GM12865 (cell line): ENCODE measurements at regions not wholly inside any gene's neighbourhood (a gene's known extent, or its start where the extent isn't known, plus 50 kb on each side); places are given as distances from the start of the nearest gene placed in this dataset.

Experiments used
- DNase-seq: peaks from one replicate; pipeline ENCODE4 v3.0.0; 2010; ENCODE audit warnings: low read depth
- H3K4me3 ChIP-seq: 2 replicates; pipeline ENCODE4 v1.5.1; 2011; ENCODE audit warnings: mild to moderate bottlenecking, low read depth, low read length, control low read depth
- TF ChIP-seq, protein P1 (sequence below): IDR thresholded peaks from 2 replicates; pipeline ENCODE4 v1.5.1; 2011; ENCODE audit warnings: low read length, control low read depth, low read depth, inconsistent platforms; ENCODE audit not compliant: insufficient read depth; ENCODE audit errors: missing control alignments

DNA sequence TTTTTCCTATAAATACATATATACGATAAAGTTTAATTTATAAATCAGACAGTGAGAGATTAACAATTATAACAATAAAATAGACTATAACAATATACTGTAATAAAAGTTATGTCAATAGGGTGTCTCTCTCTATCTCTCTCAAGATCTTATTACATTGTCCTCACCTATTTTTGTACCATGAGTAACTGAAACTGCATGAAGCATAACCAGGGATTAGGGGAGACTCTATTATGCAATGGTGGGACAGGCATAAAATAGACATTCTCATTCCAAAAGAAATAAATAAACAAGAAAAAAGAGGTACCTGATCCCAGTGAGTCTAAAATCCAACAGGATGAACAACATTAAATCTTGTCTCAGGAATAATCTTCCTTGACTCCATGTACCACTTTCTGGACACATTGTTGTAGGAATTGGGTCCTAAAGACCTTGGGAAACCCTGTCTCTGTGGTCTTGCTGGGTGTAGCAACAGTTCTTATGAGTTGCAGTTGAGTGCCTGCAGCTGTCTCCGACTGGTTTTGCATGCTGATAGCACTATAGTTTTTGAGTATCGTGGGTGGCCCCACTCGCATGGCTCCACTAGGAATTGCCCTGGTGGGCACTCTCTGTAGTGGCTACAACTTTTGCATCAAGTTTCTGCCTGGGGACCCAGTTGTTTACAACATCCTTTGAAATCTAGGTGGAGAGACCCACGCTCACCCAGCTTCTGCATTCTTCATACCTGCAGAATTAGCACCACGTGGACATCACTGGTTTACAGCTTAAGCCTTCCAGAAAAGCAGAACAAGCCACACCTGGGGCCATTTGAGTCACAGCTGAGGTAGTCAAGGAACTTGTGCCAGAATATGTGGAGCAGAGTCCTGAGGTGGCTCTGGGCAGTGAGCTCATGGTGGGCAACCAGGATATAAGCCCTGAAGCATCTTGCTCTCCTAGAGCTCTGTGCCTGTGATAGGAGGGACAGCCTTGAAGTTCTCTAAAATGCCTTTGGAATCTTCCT lies 204.7 kb downstream of the KITLG start:
- DNase-seq, result no peak
- TF ChIP-seq, protein P1, sequence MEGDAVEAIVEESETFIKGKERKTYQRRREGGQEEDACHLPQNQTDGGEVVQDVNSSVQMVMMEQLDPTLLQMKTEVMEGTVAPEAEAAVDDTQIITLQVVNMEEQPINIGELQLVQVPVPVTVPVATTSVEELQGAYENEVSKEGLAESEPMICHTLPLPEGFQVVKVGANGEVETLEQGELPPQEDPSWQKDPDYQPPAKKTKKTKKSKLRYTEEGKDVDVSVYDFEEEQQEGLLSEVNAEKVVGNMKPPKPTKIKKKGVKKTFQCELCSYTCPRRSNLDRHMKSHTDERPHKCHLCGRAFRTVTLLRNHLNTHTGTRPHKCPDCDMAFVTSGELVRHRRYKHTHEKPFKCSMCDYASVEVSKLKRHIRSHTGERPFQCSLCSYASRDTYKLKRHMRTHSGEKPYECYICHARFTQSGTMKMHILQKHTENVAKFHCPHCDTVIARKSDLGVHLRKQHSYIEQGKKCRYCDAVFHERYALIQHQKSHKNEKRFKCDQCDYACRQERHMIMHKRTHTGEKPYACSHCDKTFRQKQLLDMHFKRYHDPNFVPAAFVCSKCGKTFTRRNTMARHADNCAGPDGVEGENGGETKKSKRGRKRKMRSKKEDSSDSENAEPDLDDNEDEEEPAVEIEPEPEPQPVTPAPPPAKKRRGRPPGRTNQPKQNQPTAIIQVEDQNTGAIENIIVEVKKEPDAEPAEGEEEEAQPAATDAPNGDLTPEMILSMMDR, result no peak
- no peak overlapping the region for H3K4me3 ChIP-seq

DNA sequence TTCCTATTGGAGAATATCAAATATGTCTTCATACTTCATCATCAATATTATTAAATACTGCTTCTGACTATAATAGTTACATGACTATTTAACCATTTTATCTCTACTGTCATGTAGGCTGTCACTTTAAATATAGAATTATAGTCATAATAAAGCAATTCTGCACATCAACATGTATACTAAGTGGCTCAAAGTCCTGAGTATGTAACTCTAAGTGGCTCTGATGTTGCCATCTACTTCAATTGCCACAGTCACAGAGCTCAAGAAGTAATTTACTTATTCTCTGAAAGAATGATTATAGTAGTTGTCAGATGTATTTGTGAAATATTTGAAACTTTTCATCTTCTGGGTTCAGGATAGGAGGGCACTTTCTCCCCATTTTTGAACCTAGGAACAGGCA lies 202.3 kb downstream of the KITLG start:
- TF ChIP-seq, protein P1, result no peak
- no peak for DNase-seq
- no peak overlapping the region for H3K4me3 ChIP-seq

DNA sequence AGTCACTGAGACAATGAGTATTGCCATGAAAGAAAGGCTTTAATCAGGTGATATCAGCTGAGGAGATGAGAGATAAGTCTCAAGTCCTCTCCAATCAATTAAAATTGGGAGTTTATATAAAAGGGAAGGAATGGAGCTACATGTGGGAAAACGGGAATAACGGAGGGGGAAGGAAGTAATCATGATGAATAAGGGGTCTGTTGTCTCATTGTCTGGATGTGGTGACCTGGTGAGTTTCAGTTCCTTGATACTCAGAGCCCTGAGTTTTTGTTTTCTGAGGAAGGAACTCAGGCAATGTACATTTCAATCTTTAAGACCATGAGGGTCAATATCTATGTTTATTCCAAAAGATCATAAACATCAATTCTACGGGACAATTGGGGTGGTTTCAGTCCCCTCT lies 198.8 kb downstream of the KITLG start:
- DNase-seq, result no peak
- no peak overlapping the region for H3K4me3 ChIP-seq
- TF ChIP-seq, protein P1, result no peak

DNA sequence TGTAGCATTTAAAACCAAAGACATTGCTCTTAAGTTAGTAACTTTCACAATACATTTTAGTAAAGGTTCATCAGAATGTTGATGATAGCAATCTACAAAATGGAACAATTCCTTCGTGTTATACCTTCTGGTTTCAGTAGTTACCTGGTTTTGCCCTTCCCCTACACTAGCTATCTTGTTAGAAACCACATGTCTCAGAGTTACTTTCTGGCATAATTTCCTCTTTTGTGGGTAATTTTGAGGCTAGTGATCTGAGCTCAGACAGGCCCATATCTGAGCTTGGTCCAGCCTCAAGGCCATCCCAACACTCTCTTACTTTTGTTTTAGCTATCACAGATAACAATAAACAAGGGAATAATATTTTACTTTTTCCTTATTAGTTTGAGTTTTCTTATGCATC lies 196.9 kb downstream of the KITLG start:
- DNase-seq, result no peak
- H3K4me3 ChIP-seq, result no peak overlapping the region
- TF ChIP-seq, protein P1, result no peak

DNA sequence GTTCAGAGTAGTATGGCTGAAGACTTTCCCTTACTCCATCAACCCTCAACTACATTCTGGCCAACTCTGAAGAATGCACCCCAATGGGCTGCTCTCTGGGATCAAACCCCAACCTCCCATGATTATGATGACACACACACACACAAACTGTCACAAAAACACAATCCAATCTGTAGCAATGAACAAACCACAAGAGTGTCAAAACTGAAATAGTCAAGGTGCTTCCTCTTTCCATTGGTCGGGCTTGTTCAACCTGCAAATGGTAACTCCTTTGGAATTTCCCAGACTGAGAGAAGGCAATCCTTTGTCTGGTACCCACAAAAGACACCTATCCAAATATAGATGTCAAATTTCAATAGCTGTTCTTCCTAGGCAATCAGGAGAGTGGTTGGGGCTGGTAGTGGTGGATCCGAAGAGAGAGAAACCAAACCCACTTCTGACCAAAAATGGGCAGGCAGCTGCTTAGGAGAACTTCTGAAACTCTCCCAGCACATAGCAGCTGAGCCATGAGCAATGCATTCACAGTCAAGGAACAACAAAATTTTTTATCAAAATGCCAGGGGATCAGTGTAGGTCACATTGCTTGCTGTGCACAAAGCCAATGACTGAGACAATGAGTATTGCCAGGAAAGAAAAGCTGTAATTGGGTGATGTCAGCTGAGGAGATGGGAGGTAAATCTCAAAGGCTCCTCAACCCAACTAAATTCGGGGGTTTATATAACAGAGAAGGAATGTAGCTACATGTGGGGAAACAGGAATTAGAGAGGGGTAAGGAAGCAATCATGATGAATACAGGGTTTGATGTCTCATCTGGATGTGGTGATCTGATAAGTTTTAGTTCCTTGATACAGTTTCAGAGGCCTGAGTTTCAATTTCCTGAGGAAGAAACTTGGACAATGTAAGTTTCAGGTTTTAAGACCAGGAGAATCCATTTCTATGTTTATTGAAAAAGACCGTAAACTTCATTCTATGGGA lies 191.4 kb downstream of the KITLG start:
- TF ChIP-seq, protein P1, result no peak
- DNase-seq, result peak; percentile 48
- no peak overlapping the region for H3K4me3 ChIP-seq

DNA sequence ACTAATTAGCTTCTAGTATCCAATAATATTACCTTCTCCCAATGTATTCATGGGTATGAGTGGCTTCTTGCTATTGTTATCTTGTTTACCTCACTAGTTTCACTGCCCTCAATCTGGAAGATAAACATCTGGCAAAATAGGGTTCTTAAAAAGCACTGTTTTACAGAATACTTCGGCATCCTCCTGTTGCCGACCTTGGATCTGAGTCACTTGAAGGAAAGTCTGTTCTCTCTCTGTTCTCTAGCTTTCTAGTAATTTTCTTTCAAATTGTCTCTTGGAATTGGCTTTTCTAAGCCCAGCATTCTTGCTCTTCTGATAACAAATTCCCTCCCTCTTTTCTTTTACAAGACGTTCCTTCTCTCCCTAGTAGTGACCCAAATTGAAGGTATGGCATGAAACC lies 189.5 kb downstream of the KITLG start:
- no peak overlapping the region for H3K4me3 ChIP-seq

More for the DNA sequence above, 189.5 kb downstream of the KITLG start:
- DNase-seq, result no peak
- TF ChIP-seq, protein P1, result no peak
